NCI-H2171 treated with DMSO at 0.1 percent for 48 hours (cell line): ENCODE measurements at regions not wholly inside any gene's neighbourhood (a gene's known extent, or its start where the extent isn't known, plus 50 kb on each side); places are given as distances from the start of the nearest gene placed in this dataset.
A peak's percentile ranks its signal among the peaks of the same experiment; 100 is the strongest.

ENCODE experiments used
- DNase-seq: peaks from one replicate; lab custom pipeline; 2025; lab: John Stamatoyannopoulos, UW

DNA sequence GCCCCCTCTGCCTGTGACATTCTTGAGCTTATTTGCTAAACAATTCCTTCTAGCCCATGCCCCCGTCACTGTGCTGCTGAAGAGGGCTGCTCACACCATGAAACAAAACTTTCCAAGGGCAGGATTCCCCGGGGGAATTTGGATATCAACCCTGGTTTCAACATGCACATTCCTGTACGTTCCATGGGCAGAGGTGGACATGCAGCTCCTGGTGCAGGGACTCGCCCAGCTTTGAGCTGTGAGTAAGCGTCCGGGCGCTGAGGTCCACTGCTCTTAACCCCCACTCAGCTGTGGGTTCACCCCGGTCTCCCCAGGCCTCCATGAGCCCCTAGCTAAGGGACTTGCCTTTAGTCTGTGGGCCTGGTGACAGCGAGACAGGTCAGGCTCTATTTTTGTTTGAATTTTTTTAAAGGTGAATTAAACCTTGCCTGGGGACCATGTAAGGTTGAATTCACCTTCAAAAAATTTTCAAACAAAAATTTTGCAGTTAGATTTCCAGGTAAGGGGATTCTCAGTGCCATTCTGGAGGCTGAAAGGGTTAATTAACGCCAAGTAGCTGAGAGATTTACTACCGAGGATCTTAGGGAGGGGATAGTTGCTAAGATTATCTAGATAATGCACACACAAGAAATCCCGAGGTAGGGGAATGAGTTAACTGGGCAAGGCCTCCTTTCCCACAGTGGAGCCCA, 70.3 kb upstream of the SLC22A23 start:
- DNase-seq, result no peak

DNA sequence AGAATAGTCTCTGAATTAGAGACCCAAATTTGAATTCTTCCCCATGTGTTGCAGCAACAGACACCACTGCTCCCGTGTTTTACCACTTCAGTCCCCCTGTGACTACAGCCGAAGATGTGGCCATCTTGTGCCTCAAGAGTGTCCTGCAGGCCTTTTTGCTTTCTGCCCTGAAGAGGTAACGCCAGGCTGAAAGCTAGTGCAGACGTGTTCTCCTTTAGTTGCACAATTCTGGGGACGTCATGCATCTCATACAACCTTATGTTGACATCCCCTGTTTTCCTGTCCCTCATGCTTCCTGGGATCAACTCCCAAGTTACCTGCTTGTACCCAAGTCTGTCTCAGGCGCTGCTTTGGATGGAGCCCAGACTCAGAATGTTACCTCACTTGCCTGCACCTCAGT, 69.1 kb upstream of the SLC22A23 start:
- DNase-seq, result no peak

DNA sequence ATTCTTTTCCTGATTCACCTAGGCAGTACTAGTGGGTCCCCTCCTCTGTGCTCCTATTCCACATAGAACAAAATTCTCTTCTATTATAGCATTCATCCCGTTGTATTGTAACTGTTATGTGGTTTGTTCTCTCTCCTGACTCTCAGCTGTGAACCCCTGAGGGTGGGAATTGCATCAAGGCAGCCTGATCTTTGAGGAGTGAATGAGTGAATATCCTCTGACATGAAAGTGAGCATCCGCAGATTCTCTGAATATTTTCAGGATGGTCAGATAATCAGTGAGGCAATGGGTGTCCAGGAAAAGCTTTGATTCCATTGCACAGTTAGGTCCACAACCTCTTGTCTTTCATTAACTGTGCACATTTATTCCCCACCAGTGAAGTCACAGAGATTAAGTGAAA, 67.6 kb upstream of the SLC22A23 start:
- no peak for DNase-seq

DNA sequence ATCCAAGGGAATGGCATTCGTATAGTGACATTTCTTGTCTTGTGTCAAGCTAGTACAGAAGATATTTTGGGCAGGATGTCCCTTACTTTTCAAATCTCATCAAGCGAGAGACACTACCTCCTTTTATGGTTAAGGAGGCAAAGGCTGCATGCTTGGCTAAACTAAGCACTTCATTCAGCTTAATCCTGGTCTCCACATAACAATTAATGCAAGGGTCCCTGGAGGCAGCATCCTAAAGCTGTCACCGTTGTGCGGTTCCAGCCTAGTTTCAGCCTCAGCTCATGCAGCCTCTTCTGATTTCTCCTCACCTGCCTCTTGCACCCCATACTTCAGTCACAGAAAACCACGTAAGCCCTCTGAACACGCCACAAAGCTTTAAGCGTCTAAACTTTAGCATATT, 67.1 kb upstream of the SLC22A23 start:
- DNase-seq, result peak; percentile 28

DNA sequence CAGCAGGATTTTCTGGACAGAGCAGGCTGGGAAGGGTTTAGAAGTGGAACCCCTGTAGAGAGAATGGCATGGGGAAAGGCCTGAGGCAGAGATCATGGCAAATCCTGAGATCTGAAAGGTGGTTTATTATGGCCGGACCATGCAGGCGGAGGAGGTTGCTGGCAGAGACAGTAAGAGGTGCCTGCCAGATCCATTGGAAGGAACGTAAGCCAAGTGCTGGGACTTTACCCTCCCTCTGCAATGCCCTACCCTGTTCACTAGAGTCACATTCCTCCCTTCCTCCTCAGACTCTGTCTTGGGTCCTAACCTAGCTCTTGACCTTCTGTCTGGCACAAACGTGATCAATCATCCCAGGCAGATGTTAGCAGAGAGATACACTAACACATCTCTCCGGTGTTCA, 66.4 kb upstream of the SLC22A23 start:
- no peak for DNase-seq

- DNase-seq, result no peak
Observed at GRCh38 chr6:3522561-3523260, 65.9 kb upstream of the SLC22A23 start.

DNA sequence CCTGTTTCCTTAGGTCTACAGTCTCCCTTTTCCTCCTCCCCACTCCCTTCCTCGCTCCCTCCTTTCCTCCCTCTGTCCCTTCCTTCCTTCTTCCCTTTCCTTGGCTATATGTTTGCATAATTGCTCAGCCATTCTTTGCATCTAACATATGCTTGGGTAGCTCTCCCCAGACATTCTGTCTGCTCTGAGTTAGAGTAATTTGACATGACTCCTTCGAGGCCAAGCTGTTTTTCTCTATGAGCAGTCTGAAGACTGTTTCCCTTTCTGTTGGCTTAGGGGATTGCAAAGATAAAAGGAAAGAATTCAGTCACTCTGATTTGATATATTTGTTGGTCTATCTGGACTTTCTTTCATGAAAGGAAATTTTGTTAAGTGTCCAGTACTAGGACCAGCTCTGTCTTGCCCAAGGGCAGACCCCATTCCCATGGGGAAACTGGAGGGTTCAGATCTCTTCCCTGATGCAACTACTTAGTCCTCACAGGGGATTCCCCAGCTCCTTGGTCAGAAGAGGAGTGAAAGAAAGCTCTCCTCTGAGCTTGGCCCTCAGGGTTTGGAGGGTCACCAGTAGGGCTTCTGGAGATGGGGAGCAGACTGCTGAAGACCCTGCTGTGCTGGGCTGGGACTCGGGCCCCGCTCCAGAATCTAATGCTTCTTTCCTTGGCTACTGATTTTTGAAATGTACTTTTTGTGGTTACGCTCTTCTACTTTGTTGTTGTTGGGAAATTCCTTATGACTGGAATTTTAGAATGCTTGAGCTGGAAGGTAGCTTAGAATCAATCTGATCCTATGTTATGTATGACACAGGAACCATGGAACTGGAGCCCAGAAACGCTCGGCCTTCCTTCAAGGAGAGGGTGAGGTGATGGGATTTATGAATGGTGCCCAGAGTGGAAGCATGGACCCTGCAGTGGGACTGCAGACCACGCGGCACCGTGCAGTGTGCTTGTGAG, 63.7 kb upstream of the SLC22A23 start:
- DNase-seq, result peak; percentile 71

DNA sequence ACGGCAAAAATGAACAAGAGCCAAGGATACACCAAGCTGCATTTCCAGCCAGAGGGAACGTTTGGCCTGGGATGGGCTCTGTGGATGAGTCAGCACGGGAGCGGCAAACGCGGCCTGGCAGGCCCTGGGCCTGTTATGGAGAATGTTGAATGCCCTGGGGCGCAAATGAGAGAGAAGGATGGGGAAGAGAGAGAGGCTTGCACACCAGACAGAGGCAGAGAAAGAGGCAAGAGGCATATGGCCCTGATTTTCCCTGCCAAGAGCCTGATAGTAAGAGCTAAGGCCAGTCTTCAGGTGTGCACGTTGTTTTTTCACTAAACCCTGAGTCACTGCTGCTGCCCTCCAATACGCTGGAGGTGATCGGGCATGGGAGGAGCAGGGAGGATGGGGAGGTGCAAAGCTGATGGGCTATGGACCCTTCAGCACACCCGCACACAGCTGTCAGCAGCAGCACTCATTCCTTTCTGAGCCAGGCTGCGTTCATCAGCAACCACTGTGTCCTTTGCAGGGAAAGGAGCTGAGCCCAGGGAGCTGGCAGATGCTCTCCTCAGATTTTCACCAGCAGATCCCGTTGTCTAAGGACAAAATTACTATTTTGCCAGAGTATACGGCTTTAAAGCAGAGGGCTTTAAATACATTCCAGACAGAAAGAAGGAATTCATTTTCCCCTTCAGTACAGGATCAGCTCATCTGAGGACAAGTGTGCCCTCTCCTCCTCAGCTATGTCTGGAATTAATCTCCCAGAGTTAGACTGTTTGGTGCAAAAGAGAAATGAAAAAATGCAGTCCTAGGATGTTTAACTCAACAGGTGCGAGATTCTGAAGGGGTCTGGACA, 61.7 kb upstream of the SLC22A23 start:
- DNase-seq, result peak; percentile 64

DNA sequence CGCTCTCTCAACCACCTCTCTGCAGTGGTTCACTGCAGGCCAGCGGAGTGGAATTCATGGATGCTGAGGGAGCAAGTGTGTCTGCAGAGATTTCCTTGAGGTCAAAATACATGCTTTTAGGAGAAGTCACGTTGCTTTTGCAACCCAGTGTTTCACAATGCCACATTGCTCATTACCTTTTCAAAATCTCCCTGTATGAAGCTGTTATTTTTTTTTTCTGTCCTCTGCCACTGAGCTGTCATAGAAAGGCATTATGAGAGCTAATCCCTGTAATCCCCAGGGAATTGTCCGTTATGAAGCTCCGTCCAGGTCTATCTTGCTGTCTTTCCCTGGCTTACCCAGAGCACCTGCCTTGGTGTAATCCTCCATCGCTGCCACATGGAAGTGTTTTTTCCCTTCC, 60.5 kb upstream of the SLC22A23 start:
- DNase-seq, result no peak

GRCh38 chr6:3516092-3516491, 59.2 kb upstream of the SLC22A23 start:
- DNase-seq, result peak; percentile 43

DNA sequence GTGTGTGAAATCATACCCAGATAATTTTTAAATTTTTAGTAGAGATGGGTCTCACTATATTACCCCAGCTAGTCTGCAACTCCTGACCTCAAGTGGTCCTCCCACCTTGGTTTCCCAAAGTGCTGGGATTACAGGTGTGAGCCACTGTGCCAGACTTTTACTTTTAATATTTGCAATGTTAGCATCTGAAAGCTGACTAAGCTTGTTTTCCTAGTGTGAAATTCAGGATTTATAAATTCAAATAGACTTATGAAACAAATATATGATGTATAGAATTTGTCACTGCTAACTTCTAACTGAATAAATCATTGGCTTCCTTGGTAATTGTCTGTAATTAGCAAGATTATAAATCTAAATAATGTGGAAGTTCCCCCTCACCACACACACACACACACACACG, 58.8 kb upstream of the SLC22A23 start:
- DNase-seq, result no peak

- DNase-seq, result no peak
Observed at GRCh38 chr6:3513416-3513815, 56.6 kb upstream of the SLC22A23 start.

- DNase-seq, result no peak
Observed at GRCh38 chr6:3512832-3513231, 56.0 kb upstream of the SLC22A23 start.

DNA sequence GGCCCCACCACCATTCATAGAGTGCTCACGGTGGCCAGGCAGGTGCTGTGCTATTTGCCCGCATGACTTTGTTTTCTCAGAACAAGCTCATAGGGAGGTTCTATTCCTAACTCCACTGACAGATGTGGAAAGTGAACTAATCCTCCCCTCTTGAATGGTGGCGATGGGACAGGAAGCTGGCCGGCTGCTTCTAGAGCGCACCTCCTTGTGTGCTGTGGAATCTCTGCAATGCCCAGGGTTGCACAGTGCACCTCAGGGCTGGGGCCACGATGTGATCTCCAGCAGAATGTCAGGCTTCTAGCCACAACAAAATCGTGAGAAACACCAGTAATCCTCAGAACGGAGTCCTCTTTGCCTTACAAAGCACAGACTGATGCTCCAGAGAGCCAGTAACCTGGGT, 53.8 kb upstream of the SLC22A23 start:
- DNase-seq, result no peak

GRCh38 chr6:3510178-3510577, 53.3 kb upstream of the SLC22A23 start:
- DNase-seq, result no peak

DNA sequence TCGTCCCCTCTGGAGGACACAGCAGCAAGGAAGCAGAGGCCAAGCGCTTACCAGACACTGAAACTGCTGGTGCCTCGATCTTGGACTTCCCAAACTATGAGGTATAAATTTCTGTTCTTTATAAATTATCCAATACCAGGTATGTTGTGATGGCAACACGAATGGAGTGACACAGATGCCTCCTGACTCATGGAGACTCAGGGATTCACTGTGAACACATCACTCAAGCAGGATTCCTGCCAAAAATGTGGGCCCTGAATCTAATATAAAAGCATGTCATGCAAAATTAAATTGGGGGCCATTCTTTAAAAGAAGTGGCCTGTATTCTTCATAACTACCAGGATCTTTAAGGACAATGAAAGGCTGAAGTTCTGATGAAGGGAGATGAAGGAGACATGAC, 52.5 kb upstream of the SLC22A23 start:
- no peak for DNase-seq

- no peak for DNase-seq
Observed at GRCh38 chr6:3506751-3507383, 50.0 kb upstream of the SLC22A23 start.
